Spleen (tissue), 11 donors: ENCODE measurements at regions not wholly inside any gene's neighbourhood (a gene's known extent, or its start where the extent isn't known, plus 50 kb on each side); places are given as distances from the start of the nearest gene placed in this dataset.
"Not testable (repeated sequence)": the region's sequence is repeated elsewhere in the genome, so short reads cannot be mapped to it uniquely, and the experiment has no call there.

Experiments
- DNase-seq: peaks from one replicate; pipeline ENCODE4 v3.0.0-alpha.2; 2020
- H3K27ac ChIP-seq, 8 donors: fragments of 200-600 bp; sonication (generic) in 7 of 8; 1 replicate in 4 of 8; 2 replicates in 4 of 8; pipeline versions ENCODE4 v1.5.0 to v1.8.0; 2016 to 2021; ENCODE audit warnings: inconsistent platforms in 4 of 8, mild to moderate bottlenecking in 4 of 8, moderate library complexity in 1 of 8
- H3K27me3 ChIP-seq, 7 donors: fragments of 200-600 bp; sonication (generic) in 6 of 7; replicated peaks in 1 of 7; 1 replicate in 4 of 7; 2 replicates in 3 of 7; pipeline versions ENCODE4 v1.5.0 to v1.8.0; 2016 to 2021; ENCODE audit warnings: inconsistent platforms in 3 of 7, mild to moderate bottlenecking in 1 of 7
- H3K36me3 ChIP-seq, 6 donors: fragments of 200-600 bp; sonication (generic) in 5 of 6; 1 replicate in 4 of 6; 2 replicates in 2 of 6; pipeline versions ENCODE4 v1.5.0 to v1.8.0; 2016 to 2021; ENCODE audit warnings: inconsistent platforms in 2 of 6
- H3K4me1 ChIP-seq, 6 donors: fragments of 200-600 bp; sonication (generic) in 5 of 6; 1 replicate in 3 of 6; 2 replicates in 3 of 6; pipeline versions ENCODE4 v1.5.0 to v1.8.0; 2016 to 2021; ENCODE audit warnings: inconsistent platforms in 3 of 6
- H3K4me3 ChIP-seq, 8 donors: fragments of 200-600 bp; sonication (generic) in 7 of 8; 1 replicate in 4 of 8; 2 replicates in 4 of 8; pipeline versions ENCODE4 v1.5.0 to v1.8.0; 2016 to 2021; ENCODE audit warnings: inconsistent platforms in 4 of 8, mild to moderate bottlenecking in 4 of 8, moderate library complexity in 2 of 8
- H3K9me3 ChIP-seq, 8 donors: fragments of 200-600 bp; sonication (generic) in 7 of 8; 1 replicate in 4 of 8; 2 replicates in 4 of 8; pipeline versions ENCODE4 v1.5.0 to v1.8.0; 2016 to 2021; ENCODE audit warnings: inconsistent platforms in 4 of 8
- CTCF ChIP-seq, 11 experiments: fragments of 200-600 bp in 7 of 11; fragments of 450-650 bp in 4 of 11; sonication (generic) in 4 of 11; IDR thresholded peaks in 8 of 11; conservative IDR thresholded peaks in 3 of 11; 1 replicate in 7 of 11; 2 replicates in 4 of 11; pipeline versions ENCODE4 v1.4.0 to v1.8.0; 2016 to 2021; ENCODE audit warnings: antibody characterized with exemption in 11 of 11, inconsistent platforms in 4 of 11, mild to moderate bottlenecking in 1 of 11
- POLR2A ChIP-seq, 3 donors: fragments of 450-650 bp; IDR thresholded peaks; one replicate each; pipeline ENCODE4 v1.5.1; 2017; ENCODE audit warnings: antibody characterized with exemption in 3 of 3, mild to moderate bottlenecking in 1 of 3
- POLR2AphosphoS5 ChIP-seq, 3 donors: sonication (generic); formaldehyde crosslinking; IDR thresholded peaks; one replicate each; pipeline ENCODE4 v1.5.1; 2017; ENCODE audit warnings: antibody characterized with exemption in 3 of 3
- whole genome bisulfite sequencing, 5 donors: extraction: QIAGEN DNeasy Blood & Tissue Kit in 3 of 5; methylation state at CpG; one replicate each; pipeline versions ENCODE4 v1.1.5 to v1.1.7; 2013 to 2018; 5-methylcytosine and 5-hydroxymethylcytosine counted together
- intact Hi-C: fragments of 100-400 bp; cut with DNase I; formaldehyde crosslinking; loops from one replicate; pipeline ENCODE4 v1.15.0; 2023; ENCODE audit warnings: low total_unique reads
- donor health status: healthy with polysubstance abuse.
- donor health status: DM: no; HTN: no; CAD: no; lungs with moderate emphysema.
- donor health status: DM: no; HTN: no; CAD: no.
- donor health status: Bipolar disorder and iron deficiency.
- donor health status: healthy.
- donor health status: DM: no; HTN: no; CAD: no.
- donor health status: DM: yes; HTN: yes; CAD: no.

GRCh38 chr1:220450927-220451326 lies 77.0 kb upstream of the MARK1 start:
- TF ChIP-seq CTCF (IDR thresholded peaks at IDR 0.05 in 8 of 11, conservative IDR thresholded peaks at IDR 0.05 in 3 of 11) (no peak), POLR2A (IDR thresholded peaks at IDR 0.05) (no peak), POLR2AphosphoS5 (IDR thresholded peaks at IDR 0.05) (no peak)
- DNase-seq: no peak
- Histone ChIP-seq H3K4me3 (no peak overlapping the region), H3K36me3 (no peaks in the 10 kb centered on the region), H3K27ac (no peak overlapping the region), H3K4me1 (no peaks in the 10 kb centered on the region), H3K27me3 (peaks cover 0 to 12% (median 0%) of the 10 kb centered on the region in 7 donors), H3K9me3 (no peaks in the 10 kb centered on the region)
- intact Hi-C loops: no loop called here
- 56 to 84% (median 71%) methylated on average over 2 of the region's 2 CpGs for WGBS, 5 donors

DNA sequence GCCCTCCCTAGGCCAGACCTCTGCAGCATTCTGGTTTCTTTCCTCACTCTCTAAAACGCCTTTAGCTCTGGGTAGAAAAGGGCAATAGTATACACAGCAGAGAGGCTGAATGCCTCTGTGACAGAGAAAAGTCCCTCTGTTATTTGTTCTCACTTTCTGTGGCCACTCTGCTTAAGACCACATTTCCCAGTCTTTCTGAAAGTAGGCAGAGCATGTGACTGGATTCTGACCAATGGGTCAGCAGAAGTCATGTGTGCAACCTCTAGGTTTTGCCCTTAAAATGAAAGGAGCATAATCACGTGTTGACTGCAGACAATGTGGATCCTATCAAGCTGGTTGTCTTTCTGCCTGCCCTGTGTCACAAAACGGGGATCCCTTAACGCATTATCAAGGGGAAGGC lies 79.7 kb upstream of the MARK1 start:
- no peaks in the 10 kb centered on the region for H3K36me3 ChIP-seq
- H3K4me1 ChIP-seq: no peaks in the 10 kb centered on the region
- intact Hi-C loops: no loop called here
- H3K27me3 ChIP-seq: peaks cover 0 to 12% (median 0%) of the 10 kb centered on the region in 7 donors
- no peak overlapping the region for H3K4me3 ChIP-seq
- no peak for DNase-seq
- peaks cover 0 to 18% (median 0%) of the 10 kb centered on the region in 8 donors for H3K9me3 ChIP-seq
- TF ChIP-seq POLR2A (IDR thresholded peaks at IDR 0.05) (no peak), POLR2AphosphoS5 (IDR thresholded peaks at IDR 0.05) (no peak), CTCF (IDR thresholded peaks at IDR 0.05 in 8 of 11, conservative IDR thresholded peaks at IDR 0.05 in 3 of 11) (no peak)
- WGBS, 5 donors: 61 to 83% (median 72%) methylated on average over 4 of the region's 4 CpGs
- no peak overlapping the region for H3K27ac ChIP-seq

GRCh38 chr1:220444586-220444985 lies 83.3 kb upstream of the MARK1 start:
- 62 to 75% (median 64%) methylated on average over 3 of the region's 3 CpGs for WGBS, 5 donors
- intact Hi-C loops, H3K36me3 ChIP-seq, H3K27me3 ChIP-seq, H3K27ac ChIP-seq, DNase-seq, H3K4me1 ChIP-seq, H3K4me3 ChIP-seq: not testable (repeated sequence)
- peaks cover 0 to 18% (median 0%) of the 10 kb centered on the region in 8 donors for H3K9me3 ChIP-seq

- Histone ChIP-seq H3K4me3 (no peak overlapping the region), H3K27ac (no peak overlapping the region), H3K27me3 (no peaks in the 10 kb centered on the region), H3K36me3 (no peaks in the 10 kb centered on the region), H3K4me1 (no peaks in the 10 kb centered on the region), H3K9me3 (peaks cover 0 to 18% (median 0%) of the 10 kb centered on the region in 8 donors)
- WGBS, 5 donors: 44 to 59% (median 51%) methylated on average over 3 of the region's 3 CpGs
- no peak for DNase-seq
- TF ChIP-seq CTCF (IDR thresholded peaks at IDR 0.05 in 8 of 11, conservative IDR thresholded peaks at IDR 0.05 in 3 of 11): no peak
- intact Hi-C loops: no loop called here
Observed at GRCh38 chr1:220441211-220441610, 86.7 kb upstream of the MARK1 start.

DNA sequence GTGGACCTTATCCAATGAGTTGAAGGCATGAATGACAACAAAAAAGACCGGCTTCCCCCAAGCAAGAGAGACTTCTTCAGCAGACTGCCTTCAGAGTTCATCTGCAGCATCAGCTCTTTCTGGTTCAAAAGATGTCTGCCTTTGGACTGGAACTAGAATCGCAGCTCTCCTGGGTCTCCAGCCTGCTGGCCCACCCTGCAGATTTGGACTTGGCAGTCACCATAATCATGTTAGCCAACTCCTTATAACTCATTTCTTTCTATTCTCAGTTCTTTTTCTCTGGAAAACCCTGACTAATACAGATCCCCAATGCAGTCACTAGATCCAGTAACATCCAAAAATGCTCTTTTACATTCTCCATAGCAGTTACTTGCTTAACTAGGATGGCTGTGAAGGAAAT lies 89.2 kb upstream of the MARK1 start:
- no peak for TF ChIP-seq CTCF (IDR thresholded peaks at IDR 0.05 in 8 of 11, conservative IDR thresholded peaks at IDR 0.05 in 3 of 11)
- TF ChIP-seq POLR2AphosphoS5 (IDR thresholded peaks at IDR 0.05): no peak
- H3K36me3 ChIP-seq: no peaks in the 10 kb centered on the region
- H3K4me3 ChIP-seq: no peak overlapping the region
- no peaks in the 10 kb centered on the region for H3K4me1 ChIP-seq
- no peaks in the 10 kb centered on the region for H3K27me3 ChIP-seq
- no peak overlapping the region for H3K27ac ChIP-seq
- intact Hi-C loops: no loop called here
- peaks cover 0 to 1% (median 0%) of the 10 kb centered on the region in 8 donors for H3K9me3 ChIP-seq
- 89 to 95% (median 92%) methylated on average over 2 of the region's 2 CpGs for WGBS, 5 donors
- DNase-seq: no peak
